PFSK-1 (cell line): ENCODE measurements at regions not wholly inside any gene's neighbourhood (a gene's known extent, or its start where the extent isn't known, plus 50 kb on each side); places are given as distances from the start of the nearest gene placed in this dataset.

ENCODE experiments used
- FOXP2 ChIP-seq: optimal IDR thresholded peaks from 2 replicates; pipeline ENCODE3; 2011; ENCODE audit warnings: borderline replicate concordance, control low read depth, inconsistent platforms; ENCODE audit not compliant: insufficient read depth; ENCODE audit errors: extremely low read length, extremely low read depth
- POLR2AphosphoS5 ChIP-seq: IDR thresholded peaks from 2 replicates; pipeline ENCODE4 v1.6.1; 2012; ENCODE audit warnings: low read depth, mild to moderate bottlenecking, control low read depth, low read length, moderate library complexity
- SIN3A ChIP-seq: IDR thresholded peaks from 2 replicates; pipeline ENCODE4 v1.6.1; 2012; ENCODE audit warnings: mild to moderate bottlenecking, low read length, moderate library complexity, borderline replicate concordance; ENCODE audit not compliant: insufficient read depth
- TAF1 ChIP-seq: IDR thresholded peaks from 2 replicates; pipeline ENCODE4 v1.6.1; 2012; ENCODE audit warnings: low read length, control low read depth, borderline replicate concordance; ENCODE audit not compliant: insufficient read depth
- TF ChIP-seq, protein P1 (sequence below), 2 experiments: IDR thresholded peaks; 2 replicates each; pipeline versions ENCODE4 v1.6.1 to v1.8.0; 2011 to 2012; ENCODE audit warnings: low read depth in 2 of 2, low read length in 2 of 2, control low read depth in 1 of 2, inconsistent platforms in 1 of 2, mild to moderate bottlenecking in 1 of 2, moderate library complexity in 1 of 2; ENCODE audit not compliant: insufficient read depth in 1 of 2

DNA sequence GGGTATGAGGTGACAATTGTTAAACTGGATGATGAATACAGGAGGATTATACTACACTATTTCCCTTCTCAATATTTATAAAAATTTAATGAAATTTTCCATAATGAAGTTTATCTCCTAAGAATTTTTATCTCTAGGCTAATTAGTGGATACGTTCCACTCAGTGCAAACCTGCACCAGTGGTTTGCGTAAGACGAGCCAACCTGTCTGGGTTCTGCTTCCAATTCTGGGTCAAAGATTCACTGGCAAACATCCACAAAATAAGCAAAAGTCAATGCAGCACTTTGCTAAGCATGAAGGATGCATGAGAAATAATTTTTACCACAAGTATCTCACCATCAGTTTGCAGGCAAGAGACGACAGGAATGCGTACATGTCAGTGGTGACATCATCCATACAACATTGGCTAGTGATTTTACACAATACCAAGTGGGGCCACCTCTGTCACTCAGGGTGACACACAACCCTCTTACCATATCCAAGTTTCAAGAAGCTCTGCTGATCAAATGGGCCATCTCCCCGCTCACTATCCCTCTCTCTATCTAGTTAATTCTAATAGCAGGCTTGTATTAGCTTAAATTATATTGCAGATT, 51.7 kb downstream of the FAM50B start:
- TF ChIP-seq, protein P1, sequence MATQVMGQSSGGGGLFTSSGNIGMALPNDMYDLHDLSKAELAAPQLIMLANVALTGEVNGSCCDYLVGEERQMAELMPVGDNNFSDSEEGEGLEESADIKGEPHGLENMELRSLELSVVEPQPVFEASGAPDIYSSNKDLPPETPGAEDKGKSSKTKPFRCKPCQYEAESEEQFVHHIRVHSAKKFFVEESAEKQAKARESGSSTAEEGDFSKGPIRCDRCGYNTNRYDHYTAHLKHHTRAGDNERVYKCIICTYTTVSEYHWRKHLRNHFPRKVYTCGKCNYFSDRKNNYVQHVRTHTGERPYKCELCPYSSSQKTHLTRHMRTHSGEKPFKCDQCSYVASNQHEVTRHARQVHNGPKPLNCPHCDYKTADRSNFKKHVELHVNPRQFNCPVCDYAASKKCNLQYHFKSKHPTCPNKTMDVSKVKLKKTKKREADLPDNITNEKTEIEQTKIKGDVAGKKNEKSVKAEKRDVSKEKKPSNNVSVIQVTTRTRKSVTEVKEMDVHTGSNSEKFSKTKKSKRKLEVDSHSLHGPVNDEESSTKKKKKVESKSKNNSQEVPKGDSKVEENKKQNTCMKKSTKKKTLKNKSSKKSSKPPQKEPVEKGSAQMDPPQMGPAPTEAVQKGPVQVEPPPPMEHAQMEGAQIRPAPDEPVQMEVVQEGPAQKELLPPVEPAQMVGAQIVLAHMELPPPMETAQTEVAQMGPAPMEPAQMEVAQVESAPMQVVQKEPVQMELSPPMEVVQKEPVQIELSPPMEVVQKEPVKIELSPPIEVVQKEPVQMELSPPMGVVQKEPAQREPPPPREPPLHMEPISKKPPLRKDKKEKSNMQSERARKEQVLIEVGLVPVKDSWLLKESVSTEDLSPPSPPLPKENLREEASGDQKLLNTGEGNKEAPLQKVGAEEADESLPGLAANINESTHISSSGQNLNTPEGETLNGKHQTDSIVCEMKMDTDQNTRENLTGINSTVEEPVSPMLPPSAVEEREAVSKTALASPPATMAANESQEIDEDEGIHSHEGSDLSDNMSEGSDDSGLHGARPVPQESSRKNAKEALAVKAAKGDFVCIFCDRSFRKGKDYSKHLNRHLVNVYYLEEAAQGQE (IDR thresholded peaks at IDR 0.05; ENCODE audit: insufficient read depth in 1 of 2, low read depth in 2 of 2, low read length in 2 of 2), result no peak
- no peak for TF ChIP-seq TAF1
- TF ChIP-seq SIN3A, result no peak
- TF ChIP-seq FOXP2, result no peak
- TF ChIP-seq POLR2AphosphoS5, result no peak

DNA sequence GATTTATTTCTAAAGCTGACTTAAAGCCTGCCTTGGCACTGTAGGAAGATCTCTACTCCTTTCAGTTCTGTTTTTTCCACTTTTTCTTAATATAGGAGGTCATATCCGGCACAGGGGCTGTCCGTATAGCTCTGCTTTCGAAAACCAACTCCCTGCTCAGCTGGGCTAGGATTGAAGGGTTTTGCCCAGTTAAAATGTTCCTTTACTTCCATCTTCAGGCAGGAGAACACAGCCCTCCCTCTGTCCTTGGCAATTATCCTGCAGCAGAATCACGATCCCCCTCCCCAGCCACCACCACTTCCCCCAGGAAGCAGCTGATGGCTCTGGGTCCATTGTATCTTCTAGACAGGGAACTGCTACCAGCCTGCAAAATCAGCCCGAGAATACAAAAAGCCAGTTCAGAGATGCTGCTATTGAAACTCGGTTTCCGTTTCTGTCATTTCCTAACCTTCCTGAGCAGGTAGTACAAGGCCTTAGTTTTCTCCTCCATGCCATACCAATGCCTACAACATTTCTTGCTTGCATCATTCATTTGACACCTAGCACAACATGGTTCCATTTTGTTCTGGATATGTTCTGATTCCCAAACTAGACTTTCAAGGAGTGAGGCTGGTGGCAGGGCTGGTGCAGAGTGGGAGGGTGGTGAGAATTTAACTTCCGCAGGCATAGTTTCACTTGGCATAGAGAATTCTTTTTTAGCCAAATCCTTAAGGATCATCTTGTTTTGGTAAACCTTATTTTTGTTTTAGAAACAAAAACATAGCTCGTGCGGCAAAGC, 53.9 kb downstream of the FAM50B start:
- TF ChIP-seq, protein P1 (IDR thresholded peaks at IDR 0.05; ENCODE audit: insufficient read depth in 1 of 2, low read depth in 2 of 2, low read length in 2 of 2), result no peak
- TF ChIP-seq FOXP2 (no peak), SIN3A (no peak), TAF1 (no peak), POLR2AphosphoS5 (no peak)

DNA sequence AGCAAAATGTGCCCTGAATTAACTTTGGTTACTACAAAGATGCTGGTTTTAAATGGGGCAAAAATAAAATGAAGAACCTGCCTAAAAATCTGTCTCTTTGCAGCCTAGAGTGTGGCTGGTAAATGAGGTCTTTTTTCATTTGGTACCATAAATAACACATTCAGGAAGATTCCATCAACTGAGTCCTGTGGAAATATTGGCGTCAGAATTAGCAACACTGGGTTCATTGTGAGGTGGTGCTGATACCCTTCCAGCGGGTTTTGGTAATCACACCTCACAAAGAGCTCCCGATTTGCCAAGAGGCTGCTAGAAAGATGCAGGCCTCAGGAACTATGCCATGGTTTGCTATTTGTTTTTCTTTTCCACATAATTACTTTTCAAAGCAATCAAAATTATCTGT, 55.3 kb downstream of the FAM50B start:
- TF ChIP-seq TAF1, result no peak
- no peak for TF ChIP-seq FOXP2
- no peak for TF ChIP-seq SIN3A
- no peak for TF ChIP-seq POLR2AphosphoS5

DNA sequence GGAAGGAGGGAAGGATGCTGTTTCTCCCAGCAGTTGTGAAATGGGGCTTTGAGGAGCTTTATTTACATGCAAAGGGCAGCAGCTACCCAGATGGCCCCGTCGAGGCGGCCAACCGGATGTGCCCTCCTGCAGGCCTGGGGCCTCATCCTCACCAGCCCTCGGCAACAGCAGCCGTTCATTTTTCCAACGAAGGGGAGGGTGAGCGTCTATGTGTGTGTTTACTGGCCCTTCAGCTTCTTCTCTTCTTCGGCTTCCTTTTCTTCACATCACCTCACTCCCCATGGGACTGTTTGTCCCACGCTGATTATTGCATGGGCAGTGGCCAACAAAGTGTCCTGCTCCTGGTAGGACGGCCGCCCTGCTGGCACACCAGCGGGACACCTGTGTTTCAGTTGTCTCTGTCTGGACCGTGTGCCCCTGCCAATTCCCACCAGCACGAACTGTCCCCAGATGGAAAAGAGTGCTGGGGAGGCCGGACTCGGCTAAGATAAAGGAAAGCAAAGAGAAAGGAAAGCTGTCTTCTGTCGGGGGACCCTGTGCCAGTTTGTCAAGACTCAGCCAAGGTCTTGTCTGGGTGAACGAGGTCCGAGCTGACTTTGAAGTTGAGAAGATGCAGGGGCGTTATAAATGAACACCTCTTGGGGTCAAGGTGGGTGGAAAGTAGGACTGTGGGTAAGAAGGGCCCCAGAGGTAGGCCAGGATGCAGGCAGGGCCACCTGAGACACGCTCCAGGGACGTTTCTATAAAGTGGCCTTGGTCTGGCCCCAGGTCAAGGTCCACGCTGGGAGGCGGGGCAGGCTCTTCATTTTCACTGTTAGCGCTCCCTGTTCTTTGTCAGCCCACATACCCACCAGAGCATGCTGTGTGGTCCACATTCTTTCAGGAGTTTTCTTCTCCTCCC, 57.0 kb downstream of the FAM50B start:
- TF ChIP-seq POLR2AphosphoS5 (no peak), FOXP2 (peak; percentile 25)

DNA sequence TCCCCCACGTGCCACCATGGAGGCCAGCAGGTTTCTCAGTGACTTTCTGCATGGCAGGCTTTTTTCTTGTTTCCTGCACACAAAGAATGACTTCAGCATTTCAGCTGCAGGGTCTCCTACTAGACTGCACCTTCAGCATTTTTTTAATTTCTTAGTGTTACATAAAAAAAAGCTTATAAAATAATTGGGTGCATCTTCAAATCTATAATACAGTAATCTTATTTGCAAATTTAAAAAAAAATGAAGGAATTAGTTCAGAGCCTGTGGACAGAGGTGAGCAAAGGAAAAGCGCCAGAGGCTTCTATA, 57.6 kb downstream of the FAM50B start:
- TF ChIP-seq POLR2AphosphoS5, result no peak

DNA sequence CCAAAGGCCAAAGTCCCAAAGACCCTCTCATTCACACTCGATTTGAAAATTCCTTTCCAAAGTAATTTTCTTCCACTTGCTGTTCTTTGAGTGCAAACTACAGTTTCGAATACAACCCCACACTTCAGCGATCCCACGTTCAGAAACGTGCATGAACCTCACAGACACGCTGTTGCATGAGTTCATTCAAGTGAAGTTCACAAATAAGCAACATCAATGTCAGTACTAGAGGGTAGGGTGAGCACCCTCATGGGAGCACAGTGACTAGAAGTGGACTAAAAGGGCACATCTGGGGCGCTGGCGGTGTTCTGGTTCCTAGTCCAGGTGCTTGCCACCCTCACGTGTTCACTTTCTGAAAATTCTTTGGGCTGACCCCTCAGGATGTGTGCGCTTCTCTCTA, 59.0 kb downstream of the FAM50B start:
- TF ChIP-seq FOXP2 (no peak), SIN3A (no peak), TAF1 (no peak), POLR2AphosphoS5 (no peak)
- TF ChIP-seq, protein P1 (IDR thresholded peaks at IDR 0.05; ENCODE audit: insufficient read depth in 1 of 2, low read depth in 2 of 2, low read length in 2 of 2), result no peak
